ENCODE measurements at regions not wholly inside any gene's neighbourhood (a gene's known extent, or its start where the extent isn't known, plus 50 kb on each side); places are given as distances from the start of the nearest gene placed in this dataset.
A peak's percentile ranks its signal among the peaks of the same experiment; 100 is the strongest.
"Not testable (repeated sequence)": the region's sequence is repeated elsewhere in the genome, so short reads cannot be mapped to it uniquely, and the experiment has no call there.

GRCh38 chr6:11961923-11962322, 50.2 kb upstream of the HIVEP1 start:
- Mint-ChIP-seq H3K36me3 (no peaks in the 10 kb centered on the region), H3K4me3 (no peak overlapping the region), H3K9me3 (no peaks in the 10 kb centered on the region), H3K4me1 (no peaks in the 10 kb centered on the region), H3K27ac (no peak overlapping the region), H3K27me3 (no peaks in the 10 kb centered on the region)
- DNase-seq (no peak), ATAC-seq (no peak)
- POLR2A ChIA-PET: no interaction called here

- H3K27ac Mint-ChIP-seq: no peak overlapping the region
- H3K4me1 Mint-ChIP-seq: no peaks in the 10 kb centered on the region
- peaks cover 0 to 2% (median 0%) of the 10 kb centered on the region in 5 donors for H3K27me3 Mint-ChIP-seq
- H3K4me3 Mint-ChIP-seq: no peak overlapping the region
- no peak for DNase-seq
- no peak for ATAC-seq
- POLR2A ChIA-PET: no interaction called here
- no peaks in the 10 kb centered on the region for H3K9me3 Mint-ChIP-seq
- H3K36me3 Mint-ChIP-seq: no peaks in the 10 kb centered on the region
Measured at GRCh38 chr6:11960909-11961779, 51.0 kb upstream of the HIVEP1 start.

- POLR2A ChIA-PET: no interaction called here
- Mint-ChIP-seq H3K36me3 (no peaks in the 10 kb centered on the region), H3K4me1 (no peaks in the 10 kb centered on the region), H3K27ac (no peak overlapping the region), H3K9me3 (no peaks in the 10 kb centered on the region), H3K4me3 (no peak overlapping the region), H3K27me3 (peaks cover 0 to 2% (median 0%) of the 10 kb centered on the region in 5 donors)
- ATAC-seq: no peak
- DNase-seq: no peak
Measured at GRCh38 chr6:11956781-11957180, 55.3 kb upstream of the HIVEP1 start.

- H3K27me3 Mint-ChIP-seq: peaks cover 0 to 2% (median 0%) of the 10 kb centered on the region in 5 donors
- no peaks in the 10 kb centered on the region for H3K4me1 Mint-ChIP-seq
- H3K9me3 Mint-ChIP-seq: no peaks in the 10 kb centered on the region
- H3K36me3 Mint-ChIP-seq: no peaks in the 10 kb centered on the region
- DNase-seq (no peak), ATAC-seq (no peak)
- POLR2A ChIA-PET: no interaction called here
- no peak overlapping the region for H3K4me3 Mint-ChIP-seq
- no peak overlapping the region for H3K27ac Mint-ChIP-seq
Measured at GRCh38 chr6:11953641-11954040, 58.5 kb upstream of the HIVEP1 start.

- POLR2A ChIA-PET: no interaction called here
- H3K27ac Mint-ChIP-seq: no peak overlapping the region
- H3K36me3 Mint-ChIP-seq: no peaks in the 10 kb centered on the region
- H3K9me3 Mint-ChIP-seq: no peaks in the 10 kb centered on the region
- H3K4me1 Mint-ChIP-seq: no peaks in the 10 kb centered on the region
- no peak for ATAC-seq
- H3K27me3 Mint-ChIP-seq: peaks cover 0 to 2% (median 0%) of the 10 kb centered on the region in 5 donors
- no peak for DNase-seq
- H3K4me3 Mint-ChIP-seq: no peak overlapping the region
Measured at GRCh38 chr6:11952316-11952715, 59.8 kb upstream of the HIVEP1 start.

GRCh38 chr6:11951868-11952267, 60.2 kb upstream of the HIVEP1 start:
- H3K27me3 Mint-ChIP-seq: peaks cover 0 to 2% (median 0%) of the 10 kb centered on the region in 5 donors
- H3K9me3 Mint-ChIP-seq: no peaks in the 10 kb centered on the region
- H3K4me3 Mint-ChIP-seq: no peak overlapping the region
- H3K36me3 Mint-ChIP-seq: no peaks in the 10 kb centered on the region
- POLR2A ChIA-PET: no interaction called here
- no peak overlapping the region for H3K27ac Mint-ChIP-seq
- DNase-seq (no peak), ATAC-seq (no peak)
- H3K4me1 Mint-ChIP-seq: no peaks in the 10 kb centered on the region

GRCh38 chr6:11950109-11950508, 62.0 kb upstream of the HIVEP1 start:
- POLR2A ChIA-PET: interaction anchor here (0.5 kb wide), 1 partner anchor 43 kb away, joined by 3 read pairs; no protein-coding TSS in a partner anchor
- Mint-ChIP-seq H3K27ac (peak overlapping the region in 1 of 10 donors; percentile 47), H3K4me1 (no peaks in the 10 kb centered on the region), H3K36me3 (no peaks in the 10 kb centered on the region), H3K27me3 (no peaks in the 10 kb centered on the region), H3K9me3 (no peaks in the 10 kb centered on the region), H3K4me3 (no peak overlapping the region)
- no peak for DNase-seq
- ATAC-seq: no peak

- POLR2A ChIA-PET: no interaction called here
- Mint-ChIP-seq H3K4me1 (peaks cover 0 to under 1% (median 0%) of the 10 kb centered on the region in 4 donors), H3K9me3 (no peaks in the 10 kb centered on the region), H3K27me3 (peaks cover 0 to under 1% (median 0%) of the 10 kb centered on the region in 5 donors), H3K4me3 (no peak overlapping the region), H3K36me3 (no peaks in the 10 kb centered on the region), H3K27ac (no peak overlapping the region)
- DNase-seq (no peak), ATAC-seq (no peak)
Measured at GRCh38 chr6:11947575-11947974, 64.5 kb upstream of the HIVEP1 start.

GRCh38 chr6:11947063-11947462, 65.0 kb upstream of the HIVEP1 start:
- H3K4me3 Mint-ChIP-seq: no peak overlapping the region
- peaks cover 0 to 2% (median 0%) of the 10 kb centered on the region in 5 donors for H3K27me3 Mint-ChIP-seq
- H3K27ac Mint-ChIP-seq: no peak overlapping the region
- no peaks in the 10 kb centered on the region for H3K9me3 Mint-ChIP-seq
- ATAC-seq (peak; percentile 40 to 46), DNase-seq (no peak)
- POLR2A ChIA-PET: no interaction called here
- no peaks in the 10 kb centered on the region for H3K36me3 Mint-ChIP-seq
- H3K4me1 Mint-ChIP-seq: peaks cover 0 to 3% (median 0%) of the 10 kb centered on the region in 4 donors

GRCh38 chr6:11944111-11944510, 68.0 kb upstream of the HIVEP1 start:
- Mint-ChIP-seq H3K9me3 (no peaks in the 10 kb centered on the region), H3K4me3 (no peak overlapping the region), H3K27me3 (peaks cover 0 to 2% (median 0%) of the 10 kb centered on the region in 5 donors), H3K36me3 (no peaks in the 10 kb centered on the region), H3K4me1 (peaks cover 0 to 3% (median 0%) of the 10 kb centered on the region in 4 donors), H3K27ac (no peak overlapping the region)
- POLR2A ChIA-PET: no interaction called here
- DNase-seq (no peak), ATAC-seq (no peak)

GRCh38 chr6:11943060-11943459, 69.1 kb upstream of the HIVEP1 start:
- ATAC-seq (no peak), DNase-seq (no peak)
- peaks cover 0 to 2% (median 0%) of the 10 kb centered on the region in 5 donors for H3K27me3 Mint-ChIP-seq
- no peaks in the 10 kb centered on the region for H3K36me3 Mint-ChIP-seq
- H3K4me1 Mint-ChIP-seq: peaks cover 0 to 3% (median 0%) of the 10 kb centered on the region in 4 donors
- POLR2A ChIA-PET: no interaction called here
- no peak overlapping the region for H3K27ac Mint-ChIP-seq
- H3K9me3 Mint-ChIP-seq: no peaks in the 10 kb centered on the region
- H3K4me3 Mint-ChIP-seq: no peak overlapping the region

- DNase-seq (no peak), ATAC-seq (no peak)
- no peaks in the 10 kb centered on the region for H3K9me3 Mint-ChIP-seq
- peak overlapping the region in 1 of 10 donors; percentile 3 for H3K27ac Mint-ChIP-seq
- peaks cover 0 to 3% (median 0%) of the 10 kb centered on the region in 4 donors for H3K4me1 Mint-ChIP-seq
- no peaks in the 10 kb centered on the region for H3K36me3 Mint-ChIP-seq
- H3K4me3 Mint-ChIP-seq: no peak overlapping the region
- POLR2A ChIA-PET: no interaction called here
- peaks cover 0 to 2% (median 0%) of the 10 kb centered on the region in 5 donors for H3K27me3 Mint-ChIP-seq
Measured at GRCh38 chr6:11942185-11942864, 69.8 kb upstream of the HIVEP1 start.

GRCh38 chr6:11940532-11941166, 71.5 kb upstream of the HIVEP1 start:
- H3K9me3 Mint-ChIP-seq, ATAC-seq, DNase-seq, H3K36me3 Mint-ChIP-seq, H3K27me3 Mint-ChIP-seq, H3K4me1 Mint-ChIP-seq, H3K4me3 Mint-ChIP-seq, POLR2A ChIA-PET: not testable (repeated sequence)
- H3K27ac Mint-ChIP-seq: peak overlapping the region in 1 of 10 donors; percentile 38
